NCI-H446 (cell line): ENCODE measurements at regions not wholly inside any gene's neighbourhood (a gene's known extent, or its start where the extent isn't known, plus 50 kb on each side); places are given as distances from the start of the nearest gene placed in this dataset.

Experiments
- DNase-seq, 2 experiments: peaks; one replicate each; lab custom pipeline; 2025; lab: John Stamatoyannopoulos, UW

DNA sequence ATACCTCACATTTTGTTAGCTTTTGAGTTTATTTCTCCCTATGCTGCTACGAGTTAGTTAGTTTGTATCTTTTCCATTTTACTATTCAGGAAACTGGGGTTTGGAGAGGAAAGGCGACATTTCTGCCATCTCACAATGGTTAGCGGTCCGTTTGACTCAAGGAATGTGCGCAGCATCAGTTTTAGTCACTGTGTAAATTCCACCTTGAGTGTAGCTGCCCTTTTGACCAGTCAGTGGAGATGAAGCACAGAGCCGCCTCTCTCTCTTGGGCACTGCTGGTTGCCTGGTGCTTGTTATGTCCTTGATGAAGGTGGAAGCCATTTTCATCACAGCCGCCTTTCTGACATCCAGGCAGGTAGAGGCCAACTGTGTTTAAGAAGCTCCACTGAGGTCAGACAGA, 185.5 kb downstream of the SCP2D1 start:
- DNase-seq = no peak

DNA sequence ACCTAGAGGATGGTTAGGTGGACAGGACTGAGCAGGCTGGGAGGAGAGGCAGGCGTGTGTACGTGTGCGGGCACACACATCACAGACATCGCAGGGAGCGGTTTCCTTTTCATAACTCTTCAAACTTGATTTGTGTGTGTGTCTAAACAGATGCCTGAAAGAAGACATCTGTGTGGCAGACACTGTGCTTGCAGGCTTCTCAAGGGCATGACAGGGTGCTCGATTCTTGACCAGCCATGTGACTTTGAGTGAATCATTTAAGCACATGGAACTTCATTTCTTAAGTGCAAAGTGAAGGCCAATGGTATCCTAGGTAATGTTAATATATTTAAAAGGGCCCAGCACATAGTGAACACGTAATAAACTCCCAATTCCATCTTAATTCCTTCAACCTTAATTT, 186.5 kb downstream of the SCP2D1 start:
- DNase-seq = no peak

DNA sequence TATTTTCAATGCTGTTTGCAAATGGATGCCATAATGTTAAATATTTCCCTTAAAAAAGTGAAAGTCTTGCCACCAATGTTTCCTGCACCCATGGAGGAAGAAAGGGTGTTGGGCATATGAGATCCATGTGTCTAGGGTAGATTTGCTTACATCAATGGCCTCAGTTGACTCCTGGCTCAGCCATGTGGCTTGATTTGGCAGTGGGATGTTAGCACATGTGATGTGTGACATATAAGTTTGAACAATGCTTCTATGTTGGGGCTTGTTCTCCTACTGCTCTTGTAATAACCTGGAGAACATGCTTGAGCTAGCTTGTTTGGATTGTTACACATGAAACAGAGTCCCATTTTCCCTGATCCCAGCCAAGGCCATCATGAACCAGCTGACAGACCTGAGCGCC, 187.6 kb downstream of the SCP2D1 start:
- DNase-seq = no peak

DNA sequence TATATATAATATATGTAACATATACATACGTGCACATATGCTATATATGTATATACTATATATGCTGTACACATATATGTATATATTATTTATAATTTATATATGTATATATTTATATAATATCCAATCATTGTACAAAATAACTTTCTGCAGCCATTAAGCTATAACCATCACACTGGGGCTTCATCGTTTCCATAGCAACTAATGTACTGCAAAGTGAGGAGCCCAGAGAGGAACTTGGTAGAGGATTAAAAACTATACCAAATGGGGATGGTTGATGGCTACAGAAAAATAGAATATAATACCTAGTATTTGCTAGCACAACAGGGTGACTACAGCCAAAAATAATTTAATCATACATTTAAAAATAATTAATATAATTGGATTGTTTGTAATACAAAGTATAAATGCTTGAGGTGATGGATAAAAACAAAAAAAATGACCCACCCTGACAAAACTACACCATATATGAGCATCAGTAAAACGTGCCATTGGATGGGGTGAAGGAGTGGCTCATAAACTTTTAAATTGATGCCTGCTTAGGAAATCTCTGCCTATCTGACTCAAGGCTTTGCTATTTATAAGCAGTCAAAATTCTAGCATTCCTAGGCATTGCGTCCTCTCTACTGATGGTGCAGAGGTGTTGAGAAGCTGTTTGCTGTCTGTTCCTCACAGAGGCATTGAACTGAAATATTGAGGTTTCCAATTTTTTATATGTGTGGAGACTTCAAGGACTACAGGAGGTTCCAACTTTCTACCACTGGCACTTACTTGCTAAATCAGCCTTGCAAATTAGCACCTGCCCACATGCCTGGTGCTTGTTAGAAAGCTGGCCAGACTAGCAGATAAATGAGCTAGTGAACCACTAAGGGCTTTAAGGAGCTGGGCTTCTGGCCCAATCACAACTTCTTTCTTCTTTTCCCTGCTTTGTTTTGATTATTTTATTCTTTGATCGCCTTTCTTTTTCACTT, 190.1 kb downstream of the SCP2D1 start:
- DNase-seq = no peak

DNA sequence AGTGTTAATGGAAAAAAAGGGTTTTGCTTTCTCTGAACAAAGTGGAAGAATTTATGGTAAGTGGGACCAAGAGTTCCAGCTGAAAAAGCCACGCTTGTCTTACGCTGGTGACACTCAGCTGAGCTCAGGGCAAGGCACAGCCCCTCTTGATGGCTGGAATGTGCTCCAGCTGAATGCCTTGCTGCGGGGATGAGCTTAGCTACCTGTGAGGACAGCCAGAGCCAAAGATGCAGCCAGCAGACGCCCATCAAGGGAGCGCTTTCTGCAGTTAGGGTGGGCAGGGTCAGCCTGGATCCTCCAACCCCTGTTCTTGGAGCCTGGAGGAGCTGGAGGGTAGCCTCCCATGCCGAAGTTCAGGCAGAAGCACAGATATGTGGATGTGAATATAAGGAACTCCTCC, 191.4 kb downstream of the SCP2D1 start:
- no peak for DNase-seq

DNA sequence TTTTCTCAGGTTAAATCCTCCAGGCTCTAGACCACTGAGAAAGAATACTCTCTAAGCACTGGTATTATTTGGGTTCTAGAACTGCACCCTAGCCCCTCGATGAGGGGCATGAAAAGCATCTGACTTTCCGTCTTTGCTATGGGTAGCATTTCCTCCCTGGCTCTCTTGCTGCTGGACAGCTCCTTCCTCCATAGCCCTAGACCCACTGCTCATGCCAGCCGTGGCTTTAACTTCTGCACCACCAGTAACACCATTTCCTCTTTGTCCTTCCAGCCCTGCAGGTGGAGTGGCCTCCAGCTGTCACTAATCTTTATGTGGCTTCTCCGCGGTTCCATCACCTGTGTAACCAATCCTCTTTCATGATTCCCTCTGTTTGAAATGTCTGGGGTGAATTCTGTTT, 194.9 kb downstream of the SCP2D1 start:
- DNase-seq = no peak

DNA sequence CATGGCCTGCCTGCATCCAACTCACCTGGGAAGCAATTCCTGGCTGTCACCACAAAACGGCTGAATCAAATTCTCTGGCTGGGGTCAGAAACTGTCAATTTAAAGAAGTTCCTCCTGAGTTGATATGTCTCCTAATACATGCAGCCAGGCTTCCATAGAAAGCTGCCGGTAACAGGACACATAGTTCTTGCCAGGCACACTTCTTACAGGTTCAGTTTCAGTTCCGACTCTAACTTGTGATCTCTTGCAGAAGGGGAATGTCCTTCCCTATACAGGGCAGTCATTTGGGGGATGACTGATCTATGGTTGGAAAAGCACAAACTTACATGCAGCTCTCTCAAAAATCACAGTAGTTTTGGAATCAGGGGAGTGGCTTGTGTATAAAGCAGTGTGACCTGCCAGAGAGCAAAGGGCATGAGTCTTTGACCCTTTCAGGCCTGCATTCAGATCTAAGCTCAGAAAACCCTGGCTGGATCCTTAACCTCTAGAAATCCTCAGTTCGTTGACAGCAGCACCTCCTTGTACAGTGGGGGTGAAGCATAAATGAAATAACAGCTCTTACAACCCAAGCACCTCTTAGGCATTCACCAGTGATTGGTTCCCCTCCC, 195.6 kb downstream of the SCP2D1 start:
- no peak for DNase-seq

DNA sequence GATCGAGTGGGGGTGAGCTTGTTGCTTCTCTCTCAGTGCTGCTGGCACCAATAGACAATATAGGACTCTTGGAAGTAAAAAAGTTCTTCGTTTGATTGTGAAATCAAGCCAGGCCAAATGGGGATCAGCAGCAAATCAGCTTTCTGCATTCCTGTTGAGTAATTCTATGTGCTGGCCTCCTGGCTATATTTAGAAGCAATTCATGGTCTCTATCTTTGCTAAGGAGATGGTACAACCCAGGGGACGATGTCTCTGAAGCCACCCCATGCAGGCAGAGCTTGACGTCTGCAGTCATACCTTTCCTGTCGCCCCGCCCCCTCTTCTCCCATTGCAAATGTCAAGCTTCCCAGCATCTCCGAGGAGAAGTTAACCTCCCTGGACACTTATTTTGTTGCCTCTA, 199.1 kb downstream of the SCP2D1 start:
- no peak for DNase-seq

DNA sequence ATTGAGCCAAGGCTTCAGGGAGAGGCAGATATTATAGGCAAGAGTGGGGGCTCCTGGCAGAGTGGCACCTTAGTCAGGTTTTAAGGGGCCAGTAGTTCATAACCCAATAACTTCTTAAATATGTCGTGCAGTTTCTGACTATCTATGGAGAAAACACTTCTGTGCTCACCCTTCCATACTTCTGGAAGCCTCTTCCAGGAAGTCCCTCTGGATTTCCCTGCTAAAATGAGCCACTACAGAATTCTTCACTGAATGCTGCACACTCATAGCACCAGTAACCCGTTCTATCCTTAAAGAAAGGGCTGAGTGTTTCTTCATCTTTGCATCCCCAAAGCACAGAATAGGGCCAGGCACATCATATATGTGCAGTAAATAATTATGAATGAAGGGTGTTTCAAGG, 198.5 kb upstream of the SLC24A3 start:
- no peak for DNase-seq

DNA sequence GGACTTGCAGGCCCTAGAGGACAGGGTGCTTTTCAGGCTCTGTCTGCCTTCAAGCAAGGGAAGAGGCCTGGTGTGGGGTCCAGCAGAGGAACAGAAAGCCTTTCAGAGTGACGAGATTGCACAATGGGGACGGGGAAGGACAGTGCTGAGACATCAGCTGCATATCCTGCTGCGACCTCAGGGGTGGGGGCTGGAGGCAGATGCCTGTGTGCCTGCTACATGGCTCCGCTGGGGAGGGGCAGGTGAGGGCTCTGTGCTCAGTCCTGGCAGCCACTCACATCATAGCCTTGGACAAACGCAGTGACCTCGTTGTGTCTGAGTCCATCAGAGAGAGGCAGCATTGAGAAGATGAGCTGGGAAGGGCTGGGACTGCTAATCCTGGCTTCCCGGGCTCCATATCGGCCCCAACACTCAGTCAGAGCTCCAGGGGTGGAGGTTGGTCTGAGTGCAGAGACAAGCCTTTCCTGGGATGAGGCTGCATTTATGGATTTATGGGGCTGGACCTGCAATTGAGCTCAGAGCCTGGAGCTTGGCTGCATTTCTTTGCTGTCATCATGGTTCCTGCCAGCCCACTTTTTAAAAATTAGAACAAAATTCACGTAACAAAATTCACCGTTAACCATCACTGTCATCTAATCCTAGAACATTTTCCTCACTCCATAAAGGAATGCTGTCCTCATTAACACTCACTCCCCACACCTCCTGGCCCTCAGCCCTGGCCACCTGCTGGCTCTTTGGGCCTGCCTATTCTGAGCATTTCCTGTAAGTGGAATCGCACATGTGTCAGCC, 196.9 kb upstream of the SLC24A3 start:
- DNase-seq = no peak

DNA sequence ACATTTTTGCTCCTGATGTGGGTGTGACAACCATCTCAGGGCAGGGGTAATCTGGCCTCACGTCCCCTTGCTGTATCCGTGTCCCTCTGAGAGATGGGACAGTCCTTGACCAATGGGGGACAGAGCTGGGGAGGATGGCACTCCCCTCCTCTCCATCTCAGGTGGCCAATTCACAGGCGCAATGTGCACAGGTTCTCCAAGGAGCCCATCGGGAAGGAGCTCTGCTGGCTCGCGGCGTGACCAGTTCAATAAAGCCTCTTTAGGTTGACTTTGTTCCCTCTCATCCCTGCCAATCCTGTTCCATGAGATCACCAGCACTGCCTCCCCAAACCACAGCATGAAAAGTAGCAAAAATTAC, 196.3 kb upstream of the SLC24A3 start:
- no peak for DNase-seq

DNA sequence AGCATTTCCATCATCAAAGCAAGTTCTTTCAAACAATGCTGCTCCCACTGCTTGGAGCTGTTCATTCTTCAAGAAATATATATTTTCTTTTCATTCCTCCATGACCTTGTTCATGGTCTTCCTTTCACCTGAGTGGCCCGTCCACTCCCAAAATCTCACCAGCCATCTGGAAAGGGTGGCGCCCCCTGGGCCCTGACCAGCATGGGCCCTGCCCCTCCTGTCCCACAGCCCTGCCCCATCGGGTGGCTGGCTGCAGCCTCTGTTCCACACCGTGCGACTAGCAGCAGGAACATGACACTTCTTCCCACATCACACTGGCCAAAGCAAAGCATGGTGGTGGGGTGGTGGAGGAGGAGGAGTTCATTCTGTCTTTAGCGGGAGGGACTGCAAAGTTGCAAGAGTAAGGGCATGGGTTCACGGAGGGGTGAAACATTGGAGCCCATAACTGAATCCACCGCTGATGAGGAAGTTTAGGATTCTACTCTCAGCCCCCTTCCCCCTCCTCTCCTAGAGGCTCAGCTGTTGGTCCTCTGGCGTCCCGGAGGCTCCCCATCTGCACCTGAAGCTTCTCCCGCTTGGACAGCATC, 195.2 kb upstream of the SLC24A3 start:
- no peak for DNase-seq

DNA sequence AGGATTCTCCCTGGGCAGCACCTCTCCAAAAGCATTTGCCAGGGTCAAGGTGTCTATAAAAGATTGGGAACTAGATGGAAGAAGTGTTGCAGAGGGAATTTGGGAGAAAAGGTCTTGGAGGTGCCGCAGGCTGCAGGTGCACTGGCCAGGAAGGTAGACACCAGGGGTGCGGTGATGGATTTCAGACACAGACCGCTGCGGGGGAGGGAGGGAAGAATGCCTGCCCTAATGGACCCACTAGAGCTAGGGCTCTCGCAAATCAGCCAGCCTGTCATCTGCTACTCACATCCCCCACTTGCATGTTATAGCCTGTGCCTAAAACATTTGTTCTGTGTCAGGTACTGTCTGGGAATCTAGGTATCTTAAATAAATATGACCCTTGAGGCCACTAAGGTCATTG, 193.6 kb upstream of the SLC24A3 start:
- no peak for DNase-seq

DNA sequence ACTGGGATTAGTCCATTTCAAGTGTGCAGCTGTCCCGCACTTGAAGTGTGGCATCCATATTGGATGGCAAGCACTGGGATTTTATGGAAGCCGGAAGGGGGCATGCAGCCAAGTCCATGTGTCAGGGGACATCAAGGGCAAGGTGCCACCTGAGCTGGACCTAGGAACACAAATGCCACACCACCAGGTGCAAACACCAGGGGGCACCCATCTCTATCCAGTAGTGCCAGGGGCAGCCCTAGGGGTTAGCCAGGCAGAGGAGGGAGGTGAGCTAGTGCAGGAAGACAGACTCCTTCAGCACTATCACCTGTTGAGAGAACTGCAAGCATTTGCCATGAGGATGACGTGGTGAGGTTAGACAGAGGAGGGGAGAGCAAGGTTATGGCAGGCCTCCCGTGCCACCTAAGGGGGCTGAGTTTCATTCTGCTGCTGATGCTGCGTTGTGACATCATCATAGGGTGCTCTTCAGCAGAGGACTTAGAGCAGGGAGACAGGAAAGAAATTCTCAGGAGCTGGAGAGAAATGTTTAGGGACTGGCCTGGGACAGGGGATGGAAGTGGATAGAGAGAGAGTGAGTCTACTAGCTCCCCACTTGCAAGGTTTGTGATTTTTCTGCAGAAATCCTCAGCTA, 192.6 kb upstream of the SLC24A3 start:
- no peak for DNase-seq

DNA sequence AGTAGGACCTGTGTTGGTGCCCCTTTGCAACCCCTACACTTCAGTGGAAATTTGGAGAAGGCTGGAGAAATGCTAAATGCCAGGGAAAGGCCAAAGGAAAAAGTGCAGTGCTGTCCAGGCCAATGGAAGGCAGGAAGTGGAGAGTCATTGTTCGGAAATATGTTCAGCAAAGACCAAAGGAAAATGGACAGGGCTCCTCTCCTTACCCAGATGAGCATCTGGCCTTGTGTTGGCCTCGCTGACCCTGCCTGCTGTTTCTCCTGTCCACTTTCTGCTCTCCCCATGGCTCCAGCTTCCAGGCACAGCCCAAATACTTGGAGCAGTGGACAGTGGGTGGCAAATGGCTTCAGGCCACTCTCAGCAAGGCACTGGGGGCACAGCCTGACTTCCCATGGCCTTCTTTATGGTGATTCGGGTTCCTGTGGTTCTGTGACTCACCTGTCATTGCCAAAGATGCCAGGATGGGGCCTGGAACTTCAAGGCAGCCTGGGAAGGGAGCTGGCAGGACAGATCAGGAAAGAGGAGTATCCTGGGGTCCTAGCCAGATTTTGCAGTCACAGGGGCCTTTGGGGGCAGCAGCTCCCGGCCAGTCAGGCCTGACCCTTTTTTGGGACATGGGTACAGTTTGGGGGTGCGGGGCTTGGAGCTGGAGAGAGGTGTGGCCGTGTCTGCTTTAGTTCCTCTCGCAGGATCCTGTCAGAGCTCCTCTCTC, 190.9 kb upstream of the SLC24A3 start:
- no peak for DNase-seq

DNA sequence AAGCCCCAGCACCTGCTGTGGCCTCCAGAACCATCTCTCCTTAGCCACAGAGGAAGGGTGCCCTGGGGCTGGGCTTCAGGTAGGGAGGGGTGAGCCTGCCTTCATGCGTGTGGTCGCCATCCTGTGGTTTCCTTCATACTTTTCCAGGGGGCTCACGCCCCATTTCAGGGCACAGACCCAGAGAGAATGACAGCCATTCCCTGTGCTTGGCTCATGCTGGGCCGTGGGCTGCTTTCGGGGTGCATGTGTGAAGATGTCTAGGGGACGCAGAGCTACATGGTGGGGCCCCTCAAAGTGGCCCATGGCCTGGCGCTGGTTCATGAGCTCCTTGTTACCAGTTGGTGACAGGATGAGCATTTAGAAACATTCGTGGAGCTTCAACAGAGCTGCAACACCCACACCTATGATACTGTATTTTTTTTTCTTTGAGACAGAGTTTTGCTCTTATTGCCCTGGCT, 190.3 kb upstream of the SLC24A3 start:
- no peak for DNase-seq

DNA sequence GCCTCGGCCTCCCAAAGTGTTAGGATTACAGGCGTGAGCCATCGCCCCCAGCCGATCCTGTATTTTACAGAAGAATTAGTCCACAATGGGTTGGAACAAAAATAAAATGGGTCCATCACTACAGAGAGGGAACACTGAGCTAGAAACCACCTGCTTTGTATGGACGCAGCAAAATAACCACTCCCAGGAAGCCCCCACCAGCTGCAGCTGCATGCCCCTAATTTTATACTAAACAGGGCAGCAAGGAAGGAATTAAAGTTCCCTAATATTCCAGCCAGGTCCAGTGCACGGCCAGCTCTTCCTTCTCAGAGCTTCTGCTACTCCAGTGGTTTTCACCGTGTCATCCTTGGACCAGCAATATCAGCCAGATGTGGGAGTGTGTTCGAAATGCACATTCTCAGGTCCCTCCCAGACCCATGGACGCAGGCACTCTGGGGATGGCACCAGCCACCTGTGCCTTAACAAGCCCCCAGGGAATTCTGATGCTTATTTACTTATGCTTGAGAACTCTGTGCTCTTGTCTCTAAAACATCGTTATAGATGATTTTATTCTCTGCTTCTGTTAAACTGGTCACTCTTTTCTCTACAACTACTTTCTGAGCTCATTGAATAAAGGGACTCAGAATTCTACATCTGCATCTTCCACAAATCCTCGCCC, 189.5 kb upstream of the SLC24A3 start:
- DNase-seq = no peak

DNA sequence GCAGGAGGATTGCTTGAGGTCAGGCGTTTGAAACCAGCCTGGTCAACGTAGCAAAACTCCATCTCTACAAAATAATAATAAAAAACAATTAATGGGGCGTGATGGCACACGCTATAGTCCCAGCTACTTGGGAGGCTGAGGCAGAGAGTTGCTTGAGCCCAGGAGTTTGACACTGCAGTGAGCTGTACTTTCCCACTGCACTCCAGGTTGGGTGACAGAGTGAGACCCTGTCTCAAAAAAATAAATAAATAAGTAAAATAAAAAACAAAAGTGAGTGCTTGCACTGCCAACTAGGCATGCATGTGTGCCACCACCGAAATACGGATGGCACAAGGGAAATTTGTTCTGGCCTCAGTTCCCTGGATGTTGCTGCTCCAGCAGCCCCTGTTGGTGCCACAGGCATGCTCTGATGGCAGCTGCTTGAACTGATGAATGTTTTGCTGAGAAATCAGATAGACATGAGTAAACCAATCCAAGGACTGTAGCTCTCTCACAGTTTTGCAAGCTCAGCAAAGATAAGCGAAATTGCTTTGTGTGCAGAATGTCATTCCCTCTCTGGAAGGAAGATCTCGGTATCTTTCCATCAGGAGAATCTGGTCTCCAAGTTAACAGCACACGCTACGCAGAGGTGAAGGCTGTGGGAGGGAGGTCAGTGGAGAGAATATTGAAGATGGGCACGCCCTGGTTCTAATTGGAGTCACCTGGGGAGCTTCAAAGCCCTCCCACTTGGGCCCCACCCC, 188.0 kb upstream of the SLC24A3 start:
- DNase-seq = no peak

DNA sequence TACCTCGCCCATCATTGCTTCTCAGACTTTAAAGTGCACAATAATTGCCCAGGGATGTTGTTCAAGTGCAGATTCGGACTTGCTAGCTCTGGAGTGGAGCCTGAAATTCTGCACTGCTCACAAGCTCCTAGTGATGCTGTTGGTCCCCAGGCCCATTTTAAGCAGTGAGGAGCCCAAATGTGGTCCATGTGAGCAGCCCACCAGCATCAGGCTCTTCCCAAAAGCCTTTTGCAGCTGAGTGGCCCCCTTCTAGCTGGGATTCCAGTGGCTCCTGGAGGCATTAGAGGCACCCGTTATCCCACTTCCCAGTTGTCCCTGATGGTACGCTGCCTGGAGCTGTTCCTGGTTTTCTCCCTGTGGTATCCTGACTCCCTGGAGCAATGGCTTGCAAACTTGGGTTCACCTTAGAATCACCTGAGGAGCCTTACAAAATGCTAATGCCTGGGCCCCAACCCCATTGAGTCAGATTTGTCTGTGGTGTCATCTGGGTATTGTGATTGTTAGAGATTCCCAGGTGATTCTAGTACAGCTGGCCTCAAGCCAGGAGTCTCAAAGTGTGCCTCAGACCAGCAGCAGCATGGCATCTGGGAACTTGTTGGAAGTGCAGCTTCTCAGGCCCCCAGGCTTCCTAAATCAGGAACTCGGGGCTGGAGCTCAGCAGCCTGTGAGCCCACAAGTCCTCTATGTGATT, 186.9 kb upstream of the SLC24A3 start:
- DNase-seq = no peak
